GM06990 (cell line): ENCODE measurements at regions not wholly inside any gene's neighbourhood (a gene's known extent, or its start where the extent isn't known, plus 50 kb on each side); places are given as distances from the start of the nearest gene placed in this dataset.
"Not testable (repeated sequence)": the region's sequence is repeated elsewhere in the genome, so short reads cannot be mapped to it uniquely, and the experiment has no call there.

Experiments
- DNase-seq: peaks from one replicate; pipeline ENCODE4 v3.0.0-alpha.2; 2011; ENCODE audit not compliant: insufficient read length; ENCODE audit errors: extremely low read depth
- H3K27me3 ChIP-seq: replicated peaks from 2 replicates; pipeline ENCODE4 v1.6.0; 2011; ENCODE audit warnings: low read length; ENCODE audit not compliant: control insufficient read depth, insufficient read depth
- H3K36me3 ChIP-seq: 2 replicates; pipeline ENCODE4 v1.5.1; 2011; ENCODE audit warnings: low read length; ENCODE audit not compliant: control insufficient read depth, insufficient read depth
- H3K4me3 ChIP-seq: replicated peaks from 2 replicates; pipeline ENCODE4 v1.5.1; 2011; ENCODE audit warnings: low read depth, mild to moderate bottlenecking, control low read depth, low read length
- CTCF ChIP-seq: IDR thresholded peaks from 2 replicates; pipeline ENCODE4 v1.5.1; 2011; ENCODE audit warnings: low read length, control low read depth, mild to moderate bottlenecking, inconsistent platforms; ENCODE audit not compliant: insufficient read depth, poor library complexity, severe bottlenecking

DNA sequence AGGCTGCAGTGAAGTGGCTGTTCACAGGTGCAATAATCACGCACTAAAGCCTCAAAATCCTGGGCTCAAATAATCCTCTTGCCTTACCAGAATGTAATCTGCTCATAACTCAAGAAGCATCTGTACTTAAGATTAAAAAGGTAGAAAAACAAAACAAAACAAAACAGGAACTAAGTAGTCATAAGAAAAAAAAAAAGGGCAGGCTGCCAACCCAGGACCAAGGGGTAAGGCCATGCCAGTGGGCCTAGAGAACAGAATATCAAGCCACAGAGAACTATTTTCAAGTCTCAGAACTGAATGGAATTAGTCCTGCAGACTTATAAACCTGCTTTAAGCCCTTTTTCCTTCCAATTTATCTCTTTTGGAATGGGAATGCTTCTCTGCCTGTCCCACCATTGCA lies 64.8 kb upstream of the TBC1D3K start:
- Histone ChIP-seq H3K4me3 (no peak overlapping the region), H3K36me3 (no peaks in the 10 kb centered on the region), H3K27me3 (no peaks in the 10 kb centered on the region)
- TF ChIP-seq CTCF = no peak
- no peak for DNase-seq

GRCh38 chr17:37858391-37858790 lies 65.8 kb upstream of the TBC1D3K start:
- DNase-seq, H3K4me3 ChIP-seq, H3K27me3 ChIP-seq, H3K36me3 ChIP-seq: not testable (repeated sequence)

DNA sequence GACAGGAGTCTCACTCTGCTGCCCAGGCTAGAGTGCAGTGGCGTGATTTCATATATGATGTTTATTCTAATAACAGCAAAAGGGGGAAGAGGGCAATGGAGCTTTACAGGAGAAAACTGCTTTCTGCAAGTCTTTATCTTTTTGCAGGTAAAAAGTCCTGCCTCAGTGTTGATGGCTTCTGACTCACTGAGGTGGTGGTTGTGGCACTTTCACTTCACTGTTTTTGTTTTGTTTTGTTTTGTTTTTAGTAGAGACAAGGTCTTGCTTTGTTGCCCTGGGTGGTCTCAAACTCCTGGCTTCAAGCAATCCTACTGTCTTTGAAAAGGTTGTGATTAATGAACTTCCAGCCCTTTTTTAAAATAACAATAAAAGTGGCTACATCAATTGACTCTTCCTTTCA lies 68.0 kb upstream of the TBC1D3K start:
- no peak for DNase-seq
- Histone ChIP-seq H3K27me3 (no peaks in the 10 kb centered on the region), H3K36me3 (no peaks in the 10 kb centered on the region), H3K4me3 (no peak overlapping the region)
- no peak for TF ChIP-seq CTCF

GRCh38 chr17:37849617-37849972 lies 74.6 kb upstream of the TBC1D3K start:
- Histone ChIP-seq H3K36me3 (no peaks in the 10 kb centered on the region), H3K27me3 (no peaks in the 10 kb centered on the region), H3K4me3 (no peak overlapping the region)
- DNase-seq = no peak
- no peak for TF ChIP-seq CTCF

GRCh38 chr17:37848690-37849616 lies 75.3 kb upstream of the TBC1D3K start:
- no peaks in the 10 kb centered on the region for H3K27me3 ChIP-seq
- H3K36me3 ChIP-seq = no peaks in the 10 kb centered on the region
- DNase-seq = peak; percentile 62
- H3K4me3 ChIP-seq = no peak overlapping the region
- no peak for TF ChIP-seq CTCF

- DNase-seq = no peak
- no peaks in the 10 kb centered on the region for H3K36me3 ChIP-seq
- no peak overlapping the region for H3K4me3 ChIP-seq
- TF ChIP-seq CTCF = no peak
- H3K27me3 ChIP-seq = no peaks in the 10 kb centered on the region
These were observed 76.3 kb upstream of the TBC1D3K start for GRCh38 chr17:37847811-37848331.
